IPS-20b (cell line): ENCODE measurements at regions not wholly inside any gene's neighbourhood (a gene's known extent, or its start where the extent isn't known, plus 50 kb on each side); places are given as distances from the start of the nearest gene placed in this dataset.

Source experiments
- H3K27ac ChIP-seq: one replicate; pipeline ENCODE4 v1.5.1; 2013; ENCODE audit warnings: low read length
- H3K27me3 ChIP-seq: 2 replicates; pipeline ENCODE4 v1.6.1; 2013; ENCODE audit warnings: mild to moderate bottlenecking, low read length, inconsistent platforms; ENCODE audit not compliant: insufficient read depth
- H3K36me3 ChIP-seq: 2 replicates; pipeline ENCODE4 v1.6.1; 2013; ENCODE audit warnings: low read depth, mild to moderate bottlenecking, inconsistent platforms, low read length, moderate library complexity; ENCODE audit not compliant: insufficient read depth
- H3K4me1 ChIP-seq: 2 replicates; pipeline ENCODE4 v1.6.1; 2013; ENCODE audit warnings: mild to moderate bottlenecking, control low read depth, inconsistent platforms, low read length, moderate library complexity; ENCODE audit not compliant: insufficient read depth
- H3K4me3 ChIP-seq: 2 replicates; pipeline ENCODE4 v1.5.1; 2013; ENCODE audit warnings: mild to moderate bottlenecking, low read length, inconsistent platforms
- H3K9ac ChIP-seq: 2 replicates; pipeline ENCODE4 v1.6.1; 2013; ENCODE audit warnings: low read depth, mild to moderate bottlenecking, inconsistent platforms, low read length, moderate library complexity
- H3K9me3 ChIP-seq: 2 replicates; pipeline ENCODE4 v1.6.1; 2013; ENCODE audit warnings: mild to moderate bottlenecking, low read depth, low read length, inconsistent platforms; ENCODE audit not compliant: insufficient read depth

- Histone ChIP-seq H3K4me3 (no peak overlapping the region), H3K4me1 (no peaks in the 10 kb centered on the region), H3K9ac (no peak overlapping the region), H3K36me3 (no peaks in the 10 kb centered on the region), H3K27ac (no peak overlapping the region), H3K27me3 (no peaks in the 10 kb centered on the region), H3K9me3 (no peaks in the 10 kb centered on the region)
Observed at GRCh38 chr11:28547321-28547741, 439.1 kb downstream of the METTL15 start.

- no peak overlapping the region for H3K9ac ChIP-seq
- H3K4me1 ChIP-seq = no peaks in the 10 kb centered on the region
- H3K4me3 ChIP-seq = no peak overlapping the region
- no peaks in the 10 kb centered on the region for H3K27me3 ChIP-seq
- no peaks in the 10 kb centered on the region for H3K9me3 ChIP-seq
- H3K27ac ChIP-seq = no peak overlapping the region
- H3K36me3 ChIP-seq = no peaks in the 10 kb centered on the region
Observed at GRCh38 chr11:28545536-28545935, 437.3 kb downstream of the METTL15 start.

- no peak overlapping the region for H3K9ac ChIP-seq
- H3K4me1 ChIP-seq = no peaks in the 10 kb centered on the region
- no peaks in the 10 kb centered on the region for H3K9me3 ChIP-seq
- H3K4me3 ChIP-seq = no peak overlapping the region
- H3K27me3 ChIP-seq = no peaks in the 10 kb centered on the region
- H3K27ac ChIP-seq = no peak overlapping the region
- no peaks in the 10 kb centered on the region for H3K36me3 ChIP-seq
Observed at GRCh38 chr11:28542561-28542960, 434.4 kb downstream of the METTL15 start.

GRCh38 chr11:28539239-28540030 is 431.2 kb downstream of the METTL15 start:
- Histone ChIP-seq H3K4me1 (no peaks in the 10 kb centered on the region), H3K4me3 (no peak overlapping the region), H3K27ac (no peak overlapping the region), H3K27me3 (no peaks in the 10 kb centered on the region), H3K9ac (no peak overlapping the region), H3K9me3 (no peaks in the 10 kb centered on the region), H3K36me3 (no peaks in the 10 kb centered on the region)

GRCh38 chr11:28537822-28538221 is 429.6 kb downstream of the METTL15 start:
- H3K27ac ChIP-seq = no peak overlapping the region
- H3K9ac ChIP-seq = no peak overlapping the region
- H3K36me3 ChIP-seq = no peaks in the 10 kb centered on the region
- no peak overlapping the region for H3K4me3 ChIP-seq
- no peaks in the 10 kb centered on the region for H3K27me3 ChIP-seq
- H3K9me3 ChIP-seq = no peaks in the 10 kb centered on the region
- no peaks in the 10 kb centered on the region for H3K4me1 ChIP-seq

- H3K4me3 ChIP-seq = no peak overlapping the region
- H3K36me3 ChIP-seq = no peaks in the 10 kb centered on the region
- H3K9me3 ChIP-seq = no peaks in the 10 kb centered on the region
- no peak overlapping the region for H3K9ac ChIP-seq
- H3K4me1 ChIP-seq = no peaks in the 10 kb centered on the region
- H3K27ac ChIP-seq = no peak overlapping the region
- no peaks in the 10 kb centered on the region for H3K27me3 ChIP-seq
Observed at GRCh38 chr11:28536504-28537267, 428.5 kb downstream of the METTL15 start.

GRCh38 chr11:28535677-28536076 is 427.5 kb downstream of the METTL15 start:
- H3K4me3 ChIP-seq = no peak overlapping the region
- no peaks in the 10 kb centered on the region for H3K4me1 ChIP-seq
- no peaks in the 10 kb centered on the region for H3K27me3 ChIP-seq
- no peaks in the 10 kb centered on the region for H3K36me3 ChIP-seq
- H3K9me3 ChIP-seq = no peaks in the 10 kb centered on the region
- no peak overlapping the region for H3K27ac ChIP-seq
- no peak overlapping the region for H3K9ac ChIP-seq

GRCh38 chr11:28529540-28530410 is 421.6 kb downstream of the METTL15 start:
- no peaks in the 10 kb centered on the region for H3K27me3 ChIP-seq
- H3K36me3 ChIP-seq = no peaks in the 10 kb centered on the region
- no peaks in the 10 kb centered on the region for H3K4me1 ChIP-seq
- no peak overlapping the region for H3K4me3 ChIP-seq
- H3K9ac ChIP-seq = no peak overlapping the region
- H3K9me3 ChIP-seq = peaks cover 16% of the 10 kb centered on the region; the same call in 1 of the 2 replicates
- H3K27ac ChIP-seq = no peak overlapping the region

- Histone ChIP-seq H3K4me3 (no peak overlapping the region), H3K27me3 (no peaks in the 10 kb centered on the region), H3K4me1 (no peaks in the 10 kb centered on the region), H3K9me3 (peaks cover 16% of the 10 kb centered on the region; the same call in 1 of the 2 replicates), H3K9ac (no peak overlapping the region), H3K36me3 (no peaks in the 10 kb centered on the region), H3K27ac (no peak overlapping the region)
Observed at GRCh38 chr11:28529046-28529445, 420.9 kb downstream of the METTL15 start.

GRCh38 chr11:28528217-28528616 is 420.0 kb downstream of the METTL15 start:
- Histone ChIP-seq H3K4me3 (no peak overlapping the region), H3K27ac (no peak overlapping the region), H3K9me3 (peaks cover 16% of the 10 kb centered on the region; the same call in 1 of the 2 replicates), H3K9ac (no peak overlapping the region), H3K4me1 (no peaks in the 10 kb centered on the region), H3K27me3 (no peaks in the 10 kb centered on the region), H3K36me3 (no peaks in the 10 kb centered on the region)

GRCh38 chr11:28526406-28526751 is 418.2 kb downstream of the METTL15 start:
- no peak overlapping the region for H3K27ac ChIP-seq
- H3K4me1 ChIP-seq = no peaks in the 10 kb centered on the region
- H3K36me3 ChIP-seq = no peaks in the 10 kb centered on the region
- no peaks in the 10 kb centered on the region for H3K27me3 ChIP-seq
- no peak overlapping the region for H3K4me3 ChIP-seq
- peaks cover 16% of the 10 kb centered on the region; the same call in 1 of the 2 replicates for H3K9me3 ChIP-seq
- no peak overlapping the region for H3K9ac ChIP-seq
